A549 (cell line): ENCODE measurements at regions not wholly inside any gene's neighbourhood (a gene's known extent, or its start where the extent isn't known, plus 50 kb on each side); places are given as distances from the start of the nearest gene placed in this dataset.

Experiments used
- CBX2 ChIP-seq: fragments of 200-600 bp; sonication (generic); IDR thresholded peaks from 2 replicates; pipeline ENCODE4 v1.6.1; 2016; ENCODE audit warnings: low read depth, mild to moderate bottlenecking, borderline replicate concordance
- CEBPB ChIP-seq, 2 experiments: fragments of >200 bp in 1 of 2; sonication (Bioruptor Twin) in 1 of 2; formaldehyde crosslinking in 1 of 2; IDR thresholded peaks; 2 replicates each; pipeline ENCODE4 v1.6.1; 2012 to 2016
- CHD2 ChIP-seq: fragments of 150-350 bp; IDR thresholded peaks from 2 replicates; pipeline ENCODE4 v1.6.1; 2014; ENCODE audit warnings: low read length; ENCODE audit not compliant: partially characterized antibody
- CHD4 ChIP-seq: fragments of 200-600 bp; sonication (generic); IDR thresholded peaks from 2 replicates; pipeline ENCODE4 v1.6.1; 2016; ENCODE audit warnings: antibody characterized with exemption, mild to moderate bottlenecking, borderline replicate concordance
- CTCF ChIP-seq: fragments of >200 bp; sonication (Bioruptor Twin); formaldehyde crosslinking; IDR thresholded peaks from 3 replicates; pipeline ENCODE4 v1.5.1; 2016
- HDAC2 ChIP-seq: fragments of 200-600 bp; sonication (generic); IDR thresholded peaks from 2 replicates; pipeline ENCODE4 v1.6.1; 2016
- HOXB5 ChIP-seq: fragments of 250-450 bp; sonication (Bioruptor Pico); IDR thresholded peaks from 2 replicates; pipeline ENCODE4 v1.5.0; 2020; ENCODE audit warnings: mild to moderate bottlenecking, moderate library complexity
- MAX ChIP-seq: IDR thresholded peaks from 2 replicates; pipeline ENCODE4 v1.6.1; 2012
- REST ChIP-seq: fragments of 200-600 bp; sonication (generic); IDR thresholded peaks from 2 replicates; pipeline ENCODE4 v1.6.1; 2016; ENCODE audit warnings: antibody characterized with exemption, mild to moderate bottlenecking, moderate library complexity
- ZNF302 ChIP-seq: fragments of 250-450 bp; sonication (Bioruptor Pico); IDR thresholded peaks from 2 replicates; pipeline ENCODE4 v1.9.0; 2021; ENCODE audit warnings: inconsistent platforms, mild to moderate bottlenecking, moderate library complexity

GRCh38 chr5:165844571-165844970 lies 2339.2 kb downstream of the MAT2B start:
- TF ChIP-seq MAX (no peak), CTCF (no peak), CHD4 (no peak), ZNF302 (CRISPR knock-in tag) (no peak), HOXB5 (CRISPR knock-in tag) (no peak), CBX2 (no peak), REST (no peak), CHD2 (no peak), HDAC2 (no peak), CEBPB (IDR thresholded peaks at IDR 0.05) (no peak)
